Stimulated activated CD4-positive, alpha-beta T cell treated with anti-CD3 and anti-CD28 coated beads, Interleukin-1b, Interleukin-23, amount 100 ng/mL, for 48 hours (primary cell): ENCODE measurements at regions not wholly inside any gene's neighbourhood (a gene's known extent, or its start where the extent isn't known, plus 50 kb on each side); places are given as distances from the start of the nearest gene placed in this dataset.

ENCODE experiments used
- DNase-seq: peaks from one replicate; pipeline ENCODE4 v3.0.0-alpha.2; 2020

- no peak for DNase-seq
Measured at GRCh38 chr21:38980416-38981313, 174.9 kb downstream of the ETS2 start.

GRCh38 chr21:38979271-38980121 is 173.8 kb downstream of the ETS2 start:
- peak; percentile 39 for DNase-seq

- no peak for DNase-seq
Measured at GRCh38 chr21:38976900-38977299, 171.2 kb downstream of the ETS2 start.

DNA sequence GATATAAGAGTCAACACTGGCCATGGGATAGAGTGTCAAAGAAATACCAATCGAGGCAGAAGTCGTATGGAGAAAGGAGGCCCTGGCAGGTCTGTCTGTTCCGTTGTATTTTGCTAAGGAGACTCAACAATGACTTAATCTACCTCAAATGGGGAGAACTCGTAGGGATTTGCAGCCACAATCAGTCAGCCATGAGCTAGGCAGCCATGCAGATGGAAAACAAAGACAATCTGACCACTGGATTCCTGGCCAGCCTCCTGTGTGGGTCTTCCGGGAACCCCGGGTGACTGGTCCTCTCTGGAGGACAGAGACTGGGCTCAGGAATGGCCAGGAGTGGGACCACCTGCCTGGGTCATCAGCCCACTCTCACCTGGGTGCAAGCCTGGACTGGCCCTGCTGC is 167.8 kb downstream of the ETS2 start:
- DNase-seq: no peak

- no peak for DNase-seq
Measured at GRCh38 chr21:38972078-38972477, 166.3 kb downstream of the ETS2 start.

- DNase-seq: no peak
Measured at GRCh38 chr21:38970765-38971164, 165.0 kb downstream of the ETS2 start.

GRCh38 chr21:38968887-38969543 is 163.3 kb downstream of the ETS2 start:
- DNase-seq: no peak

GRCh38 chr21:38965910-38966504 is 160.3 kb downstream of the ETS2 start:
- DNase-seq: no peak

DNA sequence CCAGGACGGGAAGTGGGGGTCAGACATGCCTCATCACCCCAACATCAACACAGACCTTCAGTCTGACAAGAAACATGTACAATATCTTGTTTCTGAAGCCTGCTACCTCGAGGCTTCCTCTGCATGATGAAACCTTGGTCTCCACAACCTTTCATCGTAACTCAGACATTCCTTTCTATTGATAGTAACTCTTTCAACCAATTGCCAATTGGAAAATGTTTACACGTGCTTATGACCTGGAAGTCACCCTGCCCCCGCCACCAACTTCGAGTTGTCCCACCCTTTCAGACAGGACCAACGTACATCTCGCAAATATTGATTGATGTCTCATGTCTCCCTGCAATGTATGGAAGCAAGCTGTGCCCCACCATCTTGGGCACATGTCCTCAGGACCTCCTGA is 159.5 kb downstream of the ETS2 start:
- no peak for DNase-seq

- no peak for DNase-seq
Measured at GRCh38 chr21:38963006-38963405, 157.3 kb downstream of the ETS2 start.

- no peak for DNase-seq
Measured at GRCh38 chr21:38960251-38960650, 154.5 kb downstream of the ETS2 start.

- DNase-seq: no peak
Measured at GRCh38 chr21:38959692-38960061, 153.9 kb downstream of the ETS2 start.

- DNase-seq: peak; percentile 34
Measured at GRCh38 chr21:38958940-38959691, 153.4 kb downstream of the ETS2 start.

GRCh38 chr21:38958323-38958705 is 152.6 kb downstream of the ETS2 start:
- no peak for DNase-seq

DNA sequence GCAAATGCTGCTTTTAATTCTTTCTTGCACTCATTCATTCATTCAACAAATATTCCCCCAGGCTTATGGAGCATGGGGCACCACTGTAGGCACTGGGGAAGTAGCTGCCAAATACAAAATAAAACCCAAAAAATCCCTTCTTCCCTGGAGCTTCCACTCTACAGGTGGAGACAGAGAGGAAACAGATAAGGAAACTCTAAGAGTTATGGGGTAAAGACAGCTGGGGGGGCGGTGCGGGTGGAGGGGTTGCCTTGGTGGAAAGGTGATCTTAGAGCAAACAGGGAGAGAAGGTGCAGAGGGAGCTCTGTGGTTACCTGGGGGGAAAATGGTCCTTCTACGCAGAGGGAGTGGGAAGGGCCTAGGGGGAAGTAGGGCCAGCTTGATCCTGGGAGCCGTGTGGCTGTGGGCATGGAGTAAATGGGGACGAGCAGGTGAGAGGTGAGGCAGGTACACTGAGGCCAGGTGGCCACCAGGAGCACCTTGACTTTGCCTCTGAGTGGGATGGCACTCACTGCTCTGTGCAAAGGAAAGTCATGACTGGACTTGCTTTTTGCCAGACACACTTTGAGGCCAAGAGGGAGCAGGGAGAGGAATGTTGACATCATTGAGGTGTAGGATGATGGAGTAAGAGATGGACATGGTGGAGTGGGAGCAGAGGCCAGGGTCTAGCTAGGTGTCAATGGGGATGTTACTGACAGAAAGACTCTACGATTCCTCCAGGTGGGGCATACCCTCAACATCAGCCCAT is 152.0 kb downstream of the ETS2 start:
- DNase-seq: no peak

DNA sequence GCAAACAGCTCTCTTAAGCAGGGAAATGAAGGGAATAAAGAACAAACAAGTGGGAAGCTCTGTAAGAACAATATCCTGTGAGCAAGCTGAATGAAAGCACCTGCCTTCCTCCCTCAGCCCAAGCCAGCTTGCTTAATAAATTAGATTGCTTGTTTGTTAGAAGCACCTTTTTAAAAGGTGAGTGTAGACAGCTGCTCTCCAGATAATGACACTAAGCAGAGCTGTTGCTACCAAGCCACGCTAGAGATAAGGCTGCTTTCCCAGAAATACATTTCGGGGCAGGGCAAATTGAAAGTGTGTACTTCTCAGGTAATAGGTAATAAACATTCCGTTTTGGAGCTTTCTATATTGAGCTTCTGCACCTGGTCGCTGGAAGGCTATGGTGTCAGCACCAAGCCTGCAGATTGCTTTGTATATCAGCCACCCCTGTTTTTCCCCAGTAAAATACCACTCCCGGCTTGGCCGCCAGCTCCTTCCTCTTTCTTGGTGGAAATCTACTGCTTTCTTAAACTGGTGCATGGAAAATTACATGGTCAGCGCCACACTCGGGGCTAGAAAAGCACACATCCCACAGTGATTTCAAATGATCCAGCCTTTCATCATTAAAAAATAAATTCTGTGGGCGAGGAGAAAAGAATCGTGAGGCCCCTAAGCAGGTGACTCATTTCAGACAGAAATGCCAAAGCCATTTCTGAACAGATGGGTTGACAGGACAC is 151.3 kb downstream of the ETS2 start:
- DNase-seq: no peak

GRCh38 chr21:38956521-38956855 is 150.8 kb downstream of the ETS2 start:
- DNase-seq: no peak

DNA sequence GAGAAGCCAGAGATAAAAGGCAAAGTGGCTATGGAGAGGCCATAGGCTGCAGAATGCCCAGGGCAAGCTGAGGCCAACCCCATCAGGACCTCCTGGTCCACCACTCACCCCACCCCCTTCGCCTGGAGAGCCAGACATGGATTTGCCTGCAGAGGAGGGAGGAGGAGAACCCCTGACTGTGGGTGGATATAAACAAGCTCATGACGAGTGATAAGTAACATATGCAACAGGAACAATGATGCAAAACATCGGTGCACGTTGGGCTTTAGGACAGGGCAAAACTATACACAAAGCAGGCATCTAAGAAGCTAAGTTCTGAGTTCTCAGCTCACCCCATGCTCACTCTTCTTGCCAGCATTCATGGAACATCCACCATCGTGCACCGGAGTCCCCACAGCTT is 150.3 kb downstream of the ETS2 start:
- no peak for DNase-seq

- no peak for DNase-seq
Measured at GRCh38 chr21:38955495-38955894, 149.8 kb downstream of the ETS2 start.

DNA sequence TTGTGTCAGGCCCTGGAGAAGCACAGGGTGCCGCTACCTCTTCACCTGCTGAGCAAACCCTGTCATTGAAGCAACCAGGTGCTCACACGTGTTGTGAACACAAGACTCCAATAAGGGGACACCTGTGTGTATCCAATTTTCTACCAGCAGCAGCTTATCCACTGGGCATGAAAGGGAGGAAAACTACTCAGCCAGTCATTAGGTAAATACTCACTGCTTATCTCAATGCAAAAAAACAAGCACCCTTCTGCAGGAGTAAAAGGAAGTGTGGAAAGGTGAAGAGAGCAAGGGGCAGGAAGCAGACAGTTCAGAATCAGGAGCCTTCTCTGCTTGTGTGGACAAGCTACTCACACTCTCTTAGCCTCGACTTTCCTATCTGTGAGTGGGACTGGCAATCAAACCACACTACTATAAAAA is 148.9 kb downstream of the ETS2 start:
- no peak for DNase-seq

DNA sequence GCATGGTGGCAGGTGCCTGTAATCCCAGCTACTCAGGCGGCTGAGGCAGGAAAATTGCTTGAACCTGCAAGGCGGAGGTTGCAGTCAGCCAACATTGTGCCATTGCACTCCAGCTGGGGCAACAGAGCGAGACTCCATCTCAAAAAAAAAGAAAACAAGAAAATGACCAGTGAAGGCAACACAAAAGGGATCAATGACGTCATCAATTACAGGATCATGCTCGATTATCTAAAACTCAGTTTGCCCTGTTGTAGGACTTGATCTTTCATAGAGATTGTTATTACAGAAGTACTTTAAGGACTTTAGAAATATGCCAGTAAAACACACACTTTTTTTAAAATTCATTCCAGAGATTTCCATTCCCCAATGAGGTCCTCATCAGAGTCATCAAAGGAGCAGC is 147.8 kb downstream of the ETS2 start:
- DNase-seq: no peak
